K562 (cell line): ENCODE measurements at regions not wholly inside any gene's neighbourhood (a gene's known extent, or its start where the extent isn't known, plus 50 kb on each side); places are given as distances from the start of the nearest gene placed in this dataset.

ENCODE experiments used
- ATAC-seq: fragments of 200-7000 bp; cut with Tn5 transposase; 3 replicates; pipeline ENCODE4 v1.9.1; 2020; ENCODE audit warnings: moderate library complexity
- BruUV-seq: library from RNA; stranded (reverse); fragments of 400-500 nt; replicated peaks from 2 replicates; lab custom pipeline; 2021; lab: Mats Ljungman, UMichigan
- CTCF ChIA-PET: fragments of 300-600 bp; formaldehyde crosslinking; extraction: SDS; loops from one replicate; lab custom pipeline; 2021; ENCODE audit warnings: low intra/inter-chr PET ratio; lab: Yijun Ruan, JAX
- POLR2A ChIA-PET: fragments of 300-600, 350-650 bp; sonication (Branson Sonifier 250); formaldehyde crosslinking; extraction: SDS; loops from one replicate; lab custom pipeline; 2021; ENCODE audit warnings: antibody characterized with exemption, inconsistent platforms; lab: Yijun Ruan, JAX
- DNase-seq, 4 experiments: peaks; one replicate each; pipeline versions ENCODE4 v3.0.0 to v3.0.0-alpha.2; 2011 to 2018; ENCODE audit warnings: low spot score in 3 of 4, mixed read lengths in 3 of 4; ENCODE audit errors: extremely low read depth in 1 of 4
- FAIRE-seq: peaks from 2 replicates; lab custom pipeline; 2011; peaks lifted over from hg19 to GRCh38; lab: Jason Lieb, UNC
- H2AFZ ChIP-seq: 2 replicates; pipeline ENCODE4 v1.6.0; 2011; ENCODE audit warnings: low read depth, low read length, control low read depth, inconsistent platforms
- H3K27ac ChIP-seq: fragments of 200-600 bp; 3 replicates; pipeline ENCODE4 v1.8.0; 2011; ENCODE audit warnings: low read depth, mild to moderate bottlenecking, control low read depth, inconsistent platforms, low read length, moderate library complexity, mixed read lengths; ENCODE audit errors: extremely low read depth
- H3K27me3 ChIP-seq, 2 experiments: fragments of 300-600 bp in 1 of 2; 2 replicates in 1 of 2; 3 replicates in 1 of 2; pipeline versions ENCODE4 v1.6.0 to v1.8.0; 2011; ENCODE audit warnings: inconsistent platforms in 2 of 2, low read length in 2 of 2, mild to moderate bottlenecking in 1 of 2, mixed read lengths in 1 of 2, moderate library complexity in 1 of 2; ENCODE audit not compliant: control insufficient read depth in 2 of 2, insufficient read depth in 2 of 2
- H3K36me3 ChIP-seq: fragments of 300-600 bp; 3 replicates; pipeline ENCODE4 v1.8.0; 2011; ENCODE audit warnings: mild to moderate bottlenecking, low read length, inconsistent platforms; ENCODE audit not compliant: control insufficient read depth, insufficient read depth
- H3K4me1 ChIP-seq, 2 experiments: fragments of 200-600 bp in 1 of 2; replicated peaks in 1 of 2; 2 replicates in 1 of 2; 3 replicates in 1 of 2; pipeline versions ENCODE4 v1.5.1 to v1.8.0; 2011; ENCODE audit warnings: inconsistent platforms in 2 of 2, low read length in 2 of 2, mild to moderate bottlenecking in 1 of 2, mixed read lengths in 1 of 2, moderate library complexity in 1 of 2; ENCODE audit not compliant: control insufficient read depth in 2 of 2, insufficient read depth in 2 of 2
- H3K4me2 ChIP-seq: 2 replicates; pipeline ENCODE4 v1.6.1; 2011; ENCODE audit warnings: low read length, control low read depth, inconsistent platforms, mixed read lengths; ENCODE audit not compliant: insufficient read depth
- H3K4me3 ChIP-seq: fragments of 200-600 bp; sonication (generic), shearing (Covaris generic); 2 replicates; pipeline ENCODE4 v1.5.1; 2016; ENCODE audit warnings: control low read depth, inconsistent platforms
- H3K79me2 ChIP-seq: fragments of 200-600 bp; 3 replicates; pipeline ENCODE4 v1.8.0; 2011; ENCODE audit warnings: low read length, inconsistent platforms; ENCODE audit not compliant: control insufficient read depth, insufficient read depth
- H3K9ac ChIP-seq, 2 experiments: 2 replicates each; pipeline versions ENCODE4 v1.6.0 to v1.6.1; 2011; ENCODE audit warnings: low read depth in 2 of 2, low read length in 2 of 2, control low read depth in 1 of 2, inconsistent platforms in 1 of 2, mild to moderate bottlenecking in 1 of 2, mixed read lengths in 1 of 2; ENCODE audit not compliant: insufficient read depth in 1 of 2
- H3K9me1 ChIP-seq: one replicate; pipeline ENCODE4 v1.6.0; 2011; ENCODE audit warnings: inconsistent platforms, mild to moderate bottlenecking, low read length, moderate library complexity; ENCODE audit not compliant: control insufficient read depth, insufficient read depth
- H3K9me3 ChIP-seq: replicated peaks from 2 replicates; pipeline ENCODE4 v1.5.1; 2011; ENCODE audit warnings: low read depth, low read length, inconsistent platforms; ENCODE audit not compliant: control insufficient read depth, insufficient read depth
- H4K20me1 ChIP-seq: replicated peaks from 2 replicates; pipeline ENCODE4 v1.6.1; 2011; ENCODE audit warnings: low read length, inconsistent platforms, mixed read lengths; ENCODE audit not compliant: control insufficient read depth, insufficient read depth
- ELF1 ChIP-seq: fragments of 200-800 bp; sonication (Bioruptor generic); IDR thresholded peaks from 2 replicates; pipeline ENCODE4 v1.6.1; 2016; ENCODE audit warnings: missing genetic modification characterization, missing compliant biosample characterization
- RAD21 ChIP-seq, 2 experiments: fragments of 250-450 bp in 1 of 2; fragments of 450-650 bp in 1 of 2; sonication (Bioruptor Pico) in 1 of 2; formaldehyde crosslinking in 1 of 2; IDR thresholded peaks in 1 of 2; conservative IDR thresholded peaks in 1 of 2; 2 replicates each; pipeline versions ENCODE4 v1.4.0 to v1.8.0; 2020 to 2022; ENCODE audit warnings: mild to moderate bottlenecking in 2 of 2, moderate library complexity in 1 of 2
- RBM34 ChIP-seq: fragments of 200-400 bp; formaldehyde crosslinking; IDR thresholded peaks from 2 replicates; pipeline ENCODE4 v1.6.1; 2018; ENCODE audit warnings: low read length, borderline replicate concordance; ENCODE audit not compliant: insufficient read depth
- SMARCE1 ChIP-seq: fragments of 450-650 bp; IDR thresholded peaks from 2 replicates; pipeline ENCODE4 v1.7.1; 2016; ENCODE audit warnings: mild to moderate bottlenecking
- TAF7 ChIP-seq: fragments of 450-650 bp; IDR thresholded peaks from 2 replicates; pipeline ENCODE4 v1.6.1; 2016; ENCODE audit warnings: missing genetic modification characterization, missing compliant biosample characterization
- TAL1 ChIP-seq: fragments of 450-650 bp; IDR thresholded peaks from 2 replicates; pipeline ENCODE4 v1.6.1; 2016; ENCODE audit warnings: mild to moderate bottlenecking
- ZC3H8 ChIP-seq: fragments of 450-650 bp; IDR thresholded peaks from 2 replicates; pipeline ENCODE4 v1.6.1; 2017
- ZNF12 ChIP-seq: sonication (generic); formaldehyde crosslinking; IDR thresholded peaks from 2 replicates; pipeline ENCODE4 v1.4.0; 2020; ENCODE audit warnings: mild to moderate bottlenecking, missing genetic modification reagents
- ZNF143 ChIP-seq: sonication (generic); formaldehyde crosslinking; IDR thresholded peaks from 2 replicates; pipeline ENCODE4 v1.9.0; 2022; ENCODE audit warnings: mild to moderate bottlenecking, missing genetic modification reagents
- ZNF224 ChIP-seq: sonication (generic); formaldehyde crosslinking; IDR thresholded peaks from 2 replicates; pipeline ENCODE4 v1.8.0; 2022; ENCODE audit warnings: mild to moderate bottlenecking, missing genetic modification reagents
- ZNF41 ChIP-seq: fragments of 250-450 bp; sonication (Bioruptor Pico); conservative IDR thresholded peaks from 2 replicates; pipeline ENCODE4 v1.4.0; 2020; ENCODE audit warnings: mild to moderate bottlenecking
- ZNF668 ChIP-seq: fragments of 250-450 bp; sonication (Bioruptor Pico); IDR thresholded peaks from 2 replicates; pipeline ENCODE4 v1.8.0; 2022; ENCODE audit warnings: mild to moderate bottlenecking, inconsistent platforms
- ZNF696 ChIP-seq: fragments of 250-450 bp; sonication (Bioruptor Pico); conservative IDR thresholded peaks from 2 replicates; pipeline ENCODE4 v1.4.0; 2020; ENCODE audit warnings: mild to moderate bottlenecking, moderate library complexity
- WGBS: fragments of 100-300 bp; shearing (Covaris generic); methylation state at CpG from one replicate; pipeline ENCODE4 v1.1.6; 2016; ENCODE audit warnings: low coverage, mixed read lengths; ENCODE audit not compliant: insufficient coverage; ENCODE audit errors: missing lambda C conversion rate; 5-methylcytosine and 5-hydroxymethylcytosine counted together
- in situ Hi-C: fragments of 300-500 bp; cut with MboI; formaldehyde crosslinking; loops from 4 replicates; pipeline ENCODE4 v1.15.0; 2018; ENCODE audit warnings: inconsistent platforms, mixed read lengths
- intact Hi-C: fragments of 100-400 bp; cut with micrococcal nuclease; formaldehyde crosslinking; loops from 2 replicates; pipeline ENCODE4 v1.14.2; 2022
- TF ChIP-seq, protein P1 (sequence below), 2 experiments: IDR thresholded peaks; 2 replicates each; pipeline ENCODE4 v1.6.1; 2012; ENCODE audit warnings: improper control_type of control experiment in 2 of 2, low read depth in 2 of 2, low read length in 2 of 2, borderline replicate concordance in 1 of 2
- TF ChIP-seq, protein P2 (sequence below): fragments of 450-650 bp; IDR thresholded peaks from 2 replicates; pipeline ENCODE4 v1.6.1; 2016; ENCODE audit warnings: borderline replicate concordance

DNA sequence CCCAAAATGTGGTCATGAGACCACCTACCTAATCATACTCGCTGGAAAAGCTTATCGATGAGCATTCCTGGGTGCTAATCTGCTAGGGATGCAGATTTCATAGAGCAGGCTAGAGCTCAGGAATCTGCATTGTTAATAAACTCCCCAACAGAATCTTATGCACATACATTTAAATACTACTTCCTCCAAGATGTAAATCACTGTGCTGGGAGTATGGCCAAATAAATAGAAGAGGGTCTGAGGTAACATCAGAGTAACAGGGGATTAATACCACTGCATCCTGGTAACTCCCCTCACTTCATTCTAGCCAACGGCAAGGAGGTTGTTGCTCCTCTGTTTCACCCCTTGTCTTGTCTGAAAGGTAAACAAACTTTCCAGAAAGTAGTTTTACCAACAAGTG, 118.3 kb upstream of the SEMA6D start:
- Histone ChIP-seq H3K4me2 (no peak overlapping the region), H3K36me3 (no peaks in the 10 kb centered on the region), H3K9me3 (no peaks in the 10 kb centered on the region), H3K4me3 (no peak overlapping the region), H3K9me1 (no peaks in the 10 kb centered on the region), H3K27me3 (no peaks in the 10 kb centered on the region), H2AFZ (no peak overlapping the region), H3K4me1 (no peaks in the 10 kb centered on the region), H4K20me1 (no peaks in the 10 kb centered on the region), H3K27ac (no peak overlapping the region), H3K79me2 (no peaks in the 10 kb centered on the region), H3K9ac (no peak overlapping the region)
- no peak for ATAC-seq
- in situ Hi-C loops (no loop called here), intact Hi-C loops (no loop called here)
- no peak for DNase-seq
- 0% methylated on average over 3 of the region's 3 CpGs for WGBS
- FAIRE-seq: no peak
- TF ChIP-seq, protein P1, sequence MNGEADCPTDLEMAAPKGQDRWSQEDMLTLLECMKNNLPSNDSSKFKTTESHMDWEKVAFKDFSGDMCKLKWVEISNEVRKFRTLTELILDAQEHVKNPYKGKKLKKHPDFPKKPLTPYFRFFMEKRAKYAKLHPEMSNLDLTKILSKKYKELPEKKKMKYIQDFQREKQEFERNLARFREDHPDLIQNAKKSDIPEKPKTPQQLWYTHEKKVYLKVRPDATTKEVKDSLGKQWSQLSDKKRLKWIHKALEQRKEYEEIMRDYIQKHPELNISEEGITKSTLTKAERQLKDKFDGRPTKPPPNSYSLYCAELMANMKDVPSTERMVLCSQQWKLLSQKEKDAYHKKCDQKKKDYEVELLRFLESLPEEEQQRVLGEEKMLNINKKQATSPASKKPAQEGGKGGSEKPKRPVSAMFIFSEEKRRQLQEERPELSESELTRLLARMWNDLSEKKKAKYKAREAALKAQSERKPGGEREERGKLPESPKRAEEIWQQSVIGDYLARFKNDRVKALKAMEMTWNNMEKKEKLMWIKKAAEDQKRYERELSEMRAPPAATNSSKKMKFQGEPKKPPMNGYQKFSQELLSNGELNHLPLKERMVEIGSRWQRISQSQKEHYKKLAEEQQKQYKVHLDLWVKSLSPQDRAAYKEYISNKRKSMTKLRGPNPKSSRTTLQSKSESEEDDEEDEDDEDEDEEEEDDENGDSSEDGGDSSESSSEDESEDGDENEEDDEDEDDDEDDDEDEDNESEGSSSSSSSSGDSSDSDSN (IDR thresholded peaks at IDR 0.05; ENCODE audit: borderline replicate concordance in 1 of 2, low read depth in 2 of 2, low read length in 2 of 2): no peak
- TF ChIP-seq ZNF668 (CRISPR knock-in tag): no peak
- no peak for TF ChIP-seq ZNF12 (CRISPR knock-in tag)
- no peak for TF ChIP-seq ZNF224 (CRISPR knock-in tag)
- TF ChIP-seq ZC3H8: no peak
- no peak for TF ChIP-seq ZNF143 (CRISPR knock-in tag)
- TF ChIP-seq, protein P2, sequence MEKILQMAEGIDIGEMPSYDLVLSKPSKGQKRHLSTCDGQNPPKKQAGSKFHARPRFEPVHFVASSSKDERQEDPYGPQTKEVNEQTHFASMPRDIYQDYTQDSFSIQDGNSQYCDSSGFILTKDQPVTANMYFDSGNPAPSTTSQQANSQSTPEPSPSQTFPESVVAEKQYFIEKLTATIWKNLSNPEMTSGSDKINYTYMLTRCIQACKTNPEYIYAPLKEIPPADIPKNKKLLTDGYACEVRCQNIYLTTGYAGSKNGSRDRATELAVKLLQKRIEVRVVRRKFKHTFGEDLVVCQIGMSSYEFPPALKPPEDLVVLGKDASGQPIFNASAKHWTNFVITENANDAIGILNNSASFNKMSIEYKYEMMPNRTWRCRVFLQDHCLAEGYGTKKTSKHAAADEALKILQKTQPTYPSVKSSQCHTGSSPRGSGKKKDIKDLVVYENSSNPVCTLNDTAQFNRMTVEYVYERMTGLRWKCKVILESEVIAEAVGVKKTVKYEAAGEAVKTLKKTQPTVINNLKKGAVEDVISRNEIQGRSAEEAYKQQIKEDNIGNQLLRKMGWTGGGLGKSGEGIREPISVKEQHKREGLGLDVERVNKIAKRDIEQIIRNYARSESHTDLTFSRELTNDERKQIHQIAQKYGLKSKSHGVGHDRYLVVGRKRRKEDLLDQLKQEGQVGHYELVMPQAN: no peak
- no peak for TF ChIP-seq ZNF41 (CRISPR knock-in tag)
- no peak for TF ChIP-seq TAF7 (tag)
- no peak for TF ChIP-seq TAL1
- TF ChIP-seq SMARCE1: no peak
- TF ChIP-seq ZNF696 (CRISPR knock-in tag): no peak
- TF ChIP-seq RAD21 (CRISPR knock-in tag; conservative IDR thresholded peaks at IDR 0.05 in 1 of 2, IDR thresholded peaks at IDR 0.05 in 1 of 2): no peak
- TF ChIP-seq RBM34: no peak
- TF ChIP-seq ELF1: no peak
- CTCF ChIA-PET: no interaction called here
- no TSS peak for BruUV-seq
- POLR2A ChIA-PET: no interaction called here
